ENCODE measurements at regions not wholly inside any gene's neighbourhood (a gene's known extent, or its start where the extent isn't known, plus 50 kb on each side); places are given as distances from the start of the nearest gene placed in this dataset.

DNA sequence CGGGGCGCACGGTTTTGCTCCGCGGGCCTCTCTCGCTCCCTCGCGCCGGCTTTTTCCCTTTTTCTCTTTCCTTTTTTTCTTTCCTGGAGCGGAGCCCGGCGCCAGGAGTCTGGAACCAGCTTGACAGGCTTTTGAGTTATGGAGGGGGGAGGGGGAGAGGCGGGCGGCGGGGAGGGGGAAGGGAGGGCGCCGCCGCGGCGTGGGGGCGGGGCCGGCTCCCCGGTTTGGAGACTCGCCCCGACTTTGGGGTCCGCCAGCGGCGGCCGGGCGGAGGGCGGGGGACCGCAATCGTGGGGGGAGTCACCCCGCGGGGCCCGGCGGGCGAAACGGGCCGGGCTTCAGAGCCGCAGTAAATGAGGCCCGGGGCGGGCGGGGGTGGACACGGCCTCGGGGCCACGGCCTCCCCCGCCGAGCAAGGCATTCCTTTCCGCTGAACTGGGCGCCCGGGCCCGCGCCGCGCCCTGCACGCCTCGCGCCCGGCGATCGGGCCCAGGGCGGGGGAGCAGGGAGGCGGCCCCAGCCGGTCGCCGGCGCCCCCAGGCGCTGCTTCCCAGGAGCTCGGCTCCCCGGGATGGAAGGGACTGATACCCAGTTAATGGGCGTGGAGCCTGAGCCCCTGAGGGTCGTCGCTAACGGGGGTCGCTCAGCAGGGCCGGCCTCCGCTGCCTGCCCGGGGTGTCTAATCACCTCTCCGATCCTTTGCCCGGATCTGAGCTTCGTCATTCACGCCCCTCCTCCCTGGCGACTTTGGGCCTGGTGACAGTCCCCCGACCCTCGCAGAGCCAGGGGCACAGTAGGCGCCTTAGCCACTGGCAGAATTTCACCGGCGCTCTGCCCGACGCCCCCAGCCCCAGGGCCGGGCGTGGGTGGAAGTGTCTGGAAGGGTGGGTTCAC lies 138.1 kb downstream of the C9orf50 start:
- Histone ChIP-seq H3K4me1 (ENCODE audit: insufficient read depth, low read length) (peaks cover 8% of the 10 kb centered on the region), H3K9me3 (ENCODE audit: insufficient read depth, low read depth, low read length) (no peaks in the 10 kb centered on the region), H3K4me3 (ENCODE audit: low read length) (peak overlapping the region; percentile 56; the same call in 1 of the 2 replicates), H3K27ac (ENCODE audit: low read length) (no peak overlapping the region), H3K36me3 (ENCODE audit: insufficient read depth, low read depth, low read length) (no peaks in the 10 kb centered on the region), H3K27me3 (ENCODE audit: insufficient read depth, low read length) (peaks cover 74% of the 10 kb centered on the region), H3K9ac (ENCODE audit: low read depth, low read length) (peak overlapping the region; percentile 5; the same call in 1 of the 2 replicates)

- H3K27me3 ChIP-seq (ENCODE audit: insufficient read depth, low read length): peaks cover 66% of the 10 kb centered on the region
- 0 out of 2 replicates have a peak overlapping the region, but pooled peaks have one; percentile 15 for H3K9ac ChIP-seq (ENCODE audit: low read depth, low read length)
- H3K36me3 ChIP-seq (ENCODE audit: insufficient read depth, low read depth, low read length): no peaks in the 10 kb centered on the region
- H3K4me3 ChIP-seq (ENCODE audit: low read length): peak overlapping the region; percentile 56; the same call in 1 of the 2 replicates
- H3K9me3 ChIP-seq (ENCODE audit: insufficient read depth, low read depth, low read length): no peaks in the 10 kb centered on the region
- no peak overlapping the region for H3K27ac ChIP-seq (ENCODE audit: low read length)
- H3K4me1 ChIP-seq (ENCODE audit: insufficient read depth, low read length): peaks cover 8% of the 10 kb centered on the region; the same call in 1 of the 2 replicates
These were observed 138.9 kb downstream of the C9orf50 start for GRCh38 chr9:129481810-129482511.

GRCh38 chr9:129481424-129481809 lies 139.5 kb downstream of the C9orf50 start:
- Histone ChIP-seq H3K9me3 (ENCODE audit: insufficient read depth, low read depth, low read length) (no peaks in the 10 kb centered on the region), H3K4me1 (ENCODE audit: insufficient read depth, low read length) (peaks cover 8% of the 10 kb centered on the region; the same call in 1 of the 2 replicates), H3K36me3 (ENCODE audit: insufficient read depth, low read depth, low read length) (no peaks in the 10 kb centered on the region), H3K9ac (ENCODE audit: low read depth, low read length) (no peak overlapping the region), H3K27ac (ENCODE audit: low read length) (no peak overlapping the region), H3K4me3 (ENCODE audit: low read length) (no peak overlapping the region), H3K27me3 (ENCODE audit: insufficient read depth, low read length) (peaks cover 61% of the 10 kb centered on the region)

DNA sequence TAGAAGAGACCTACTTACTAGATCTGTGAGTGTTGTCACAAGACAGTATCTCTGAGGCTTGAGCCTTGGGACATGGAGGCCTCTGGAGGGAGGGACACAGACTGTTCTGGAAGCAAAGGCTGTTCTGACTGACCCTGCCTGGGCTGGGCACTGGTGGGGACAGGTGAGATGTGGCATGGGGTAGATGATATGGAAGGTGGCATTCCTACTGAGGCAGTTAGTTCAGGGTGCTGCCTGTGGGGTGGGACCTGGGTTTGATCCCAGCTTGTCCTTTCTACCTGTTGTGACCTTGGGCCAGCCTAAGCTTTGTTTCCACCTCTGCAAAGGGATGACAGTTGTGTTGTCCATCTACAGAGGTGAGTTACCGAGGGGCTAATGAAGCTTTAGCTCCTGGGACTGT lies 140.2 kb downstream of the C9orf50 start:
- H3K9me3 ChIP-seq (ENCODE audit: insufficient read depth, low read depth, low read length): no peaks in the 10 kb centered on the region; the same call in 1 of the 2 replicates
- H3K4me3 ChIP-seq (ENCODE audit: low read length): no peak overlapping the region
- peaks cover 8% of the 10 kb centered on the region; the same call in 1 of the 2 replicates for H3K4me1 ChIP-seq (ENCODE audit: insufficient read depth, low read length)
- no peaks in the 10 kb centered on the region for H3K36me3 ChIP-seq (ENCODE audit: insufficient read depth, low read depth, low read length)
- no peak overlapping the region for H3K27ac ChIP-seq (ENCODE audit: low read length)
- H3K9ac ChIP-seq (ENCODE audit: low read depth, low read length): no peak overlapping the region
- H3K27me3 ChIP-seq (ENCODE audit: insufficient read depth, low read length): peaks cover 54% of the 10 kb centered on the region

- peaks cover 8% of the 10 kb centered on the region; the same call in 1 of the 2 replicates for H3K4me1 ChIP-seq (ENCODE audit: insufficient read depth, low read length)
- H3K9me3 ChIP-seq (ENCODE audit: insufficient read depth, low read depth, low read length): peaks cover 1% of the 10 kb centered on the region
- no peaks in the 10 kb centered on the region for H3K36me3 ChIP-seq (ENCODE audit: insufficient read depth, low read depth, low read length)
- H3K27me3 ChIP-seq (ENCODE audit: insufficient read depth, low read length): peaks cover 49% of the 10 kb centered on the region
- no peak overlapping the region for H3K27ac ChIP-seq (ENCODE audit: low read length)
- H3K9ac ChIP-seq (ENCODE audit: low read depth, low read length): no peak overlapping the region
- no peak overlapping the region for H3K4me3 ChIP-seq (ENCODE audit: low read length)
These were observed 140.7 kb downstream of the C9orf50 start for GRCh38 chr9:129480227-129480626.

DNA sequence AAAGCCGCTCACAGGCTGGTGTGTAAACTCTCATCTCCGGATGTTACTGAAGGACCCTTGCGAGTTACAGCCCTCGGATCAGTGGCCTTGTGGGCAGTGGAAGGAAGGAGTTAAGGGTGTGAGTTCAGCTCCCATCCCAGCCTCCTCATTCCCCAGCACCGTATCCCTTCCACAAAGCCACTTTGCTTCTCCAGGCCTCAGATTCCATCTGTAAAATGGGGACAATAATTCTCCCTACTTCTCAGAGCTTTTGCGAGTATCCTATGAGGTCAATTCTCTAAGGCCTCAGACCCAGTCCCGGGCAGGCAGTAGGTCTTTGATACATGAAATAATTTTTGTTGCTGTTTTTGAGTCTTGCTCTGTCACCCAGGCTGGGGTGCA lies 141.3 kb downstream of the C9orf50 start:
- Histone ChIP-seq H3K9me3 (ENCODE audit: insufficient read depth, low read depth, low read length) (peaks cover 7% of the 10 kb centered on the region), H3K36me3 (ENCODE audit: insufficient read depth, low read depth, low read length) (no peaks in the 10 kb centered on the region), H3K4me3 (ENCODE audit: low read length) (no peak overlapping the region), H3K4me1 (ENCODE audit: insufficient read depth, low read length) (peaks cover 8% of the 10 kb centered on the region; the same call in 1 of the 2 replicates), H3K9ac (ENCODE audit: low read depth, low read length) (no peak overlapping the region), H3K27ac (ENCODE audit: low read length) (no peak overlapping the region), H3K27me3 (ENCODE audit: insufficient read depth, low read length) (peaks cover 43% of the 10 kb centered on the region)

DNA sequence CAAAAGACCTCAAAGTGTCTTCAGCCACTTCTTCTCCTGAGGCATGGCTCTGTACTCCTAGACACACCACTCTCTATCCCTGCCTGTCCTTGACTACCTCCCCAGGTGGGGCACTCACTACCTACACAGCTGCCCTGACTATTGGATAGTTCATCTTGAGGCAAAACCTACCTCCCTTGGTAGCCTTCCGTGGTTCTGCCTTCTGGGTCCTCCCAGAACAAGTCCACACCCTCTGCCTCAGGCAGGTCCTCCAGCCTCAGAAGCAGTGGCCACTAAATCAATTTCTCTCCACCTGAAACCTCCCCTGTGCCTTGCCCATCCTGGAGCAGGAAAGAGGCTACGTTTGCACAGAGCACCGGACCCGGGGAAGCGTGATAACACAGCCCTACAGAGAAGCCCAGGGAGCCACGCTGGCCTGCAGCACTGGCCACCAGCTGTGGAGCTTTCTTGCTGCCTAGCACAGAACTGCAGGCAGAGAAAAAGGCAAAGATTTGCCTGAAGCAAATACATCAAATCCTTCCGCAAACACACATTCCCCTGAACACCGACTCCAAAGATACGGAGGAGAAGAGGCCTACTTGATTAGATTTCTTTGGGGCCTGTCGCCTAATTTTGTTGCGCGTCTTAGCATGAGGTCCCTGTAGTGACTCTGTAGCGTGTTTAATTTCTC lies 141.8 kb downstream of the C9orf50 start:
- H3K27ac ChIP-seq (ENCODE audit: low read length): no peak overlapping the region

GRCh38 chr9:129478461-129478860 lies 142.4 kb downstream of the C9orf50 start:
- Histone ChIP-seq H3K27ac (ENCODE audit: low read length) (no peak overlapping the region), H3K9ac (ENCODE audit: low read depth, low read length) (no peak overlapping the region), H3K4me1 (ENCODE audit: insufficient read depth, low read length) (no peaks in the 10 kb centered on the region; the same call in 1 of the 2 replicates), H3K27me3 (ENCODE audit: insufficient read depth, low read length) (peaks cover 32% of the 10 kb centered on the region), H3K9me3 (ENCODE audit: insufficient read depth, low read depth, low read length) (peaks cover 8% of the 10 kb centered on the region), H3K36me3 (ENCODE audit: insufficient read depth, low read depth, low read length) (no peaks in the 10 kb centered on the region), H3K4me3 (ENCODE audit: low read length) (no peak overlapping the region)

More for the DNA sequence above, 141.8 kb downstream of the C9orf50 start:
- Histone ChIP-seq H3K36me3 (ENCODE audit: insufficient read depth, low read depth, low read length) (no peaks in the 10 kb centered on the region), H3K9ac (ENCODE audit: low read depth, low read length) (no peak overlapping the region), H3K4me3 (ENCODE audit: low read length) (no peak overlapping the region), H3K9me3 (ENCODE audit: insufficient read depth, low read depth, low read length) (peaks cover 8% of the 10 kb centered on the region), H3K27me3 (ENCODE audit: insufficient read depth, low read length) (peaks cover 38% of the 10 kb centered on the region), H3K4me1 (ENCODE audit: insufficient read depth, low read length) (peaks cover 6% of the 10 kb centered on the region; the same call in 1 of the 2 replicates)

GRCh38 chr9:129476821-129477611 lies 143.9 kb downstream of the C9orf50 start:
- Histone ChIP-seq H3K9me3 (ENCODE audit: insufficient read depth, low read depth, low read length) (peaks cover 8% of the 10 kb centered on the region), H3K4me3 (ENCODE audit: low read length) (no peak overlapping the region), H3K36me3 (ENCODE audit: insufficient read depth, low read depth, low read length) (no peaks in the 10 kb centered on the region), H3K9ac (ENCODE audit: low read depth, low read length) (no peak overlapping the region), H3K4me1 (ENCODE audit: insufficient read depth, low read length) (peaks cover 5% of the 10 kb centered on the region; the same call in 1 of the 2 replicates), H3K27me3 (ENCODE audit: insufficient read depth, low read length) (peaks cover 20% of the 10 kb centered on the region), H3K27ac (ENCODE audit: low read length) (no peak overlapping the region)

DNA sequence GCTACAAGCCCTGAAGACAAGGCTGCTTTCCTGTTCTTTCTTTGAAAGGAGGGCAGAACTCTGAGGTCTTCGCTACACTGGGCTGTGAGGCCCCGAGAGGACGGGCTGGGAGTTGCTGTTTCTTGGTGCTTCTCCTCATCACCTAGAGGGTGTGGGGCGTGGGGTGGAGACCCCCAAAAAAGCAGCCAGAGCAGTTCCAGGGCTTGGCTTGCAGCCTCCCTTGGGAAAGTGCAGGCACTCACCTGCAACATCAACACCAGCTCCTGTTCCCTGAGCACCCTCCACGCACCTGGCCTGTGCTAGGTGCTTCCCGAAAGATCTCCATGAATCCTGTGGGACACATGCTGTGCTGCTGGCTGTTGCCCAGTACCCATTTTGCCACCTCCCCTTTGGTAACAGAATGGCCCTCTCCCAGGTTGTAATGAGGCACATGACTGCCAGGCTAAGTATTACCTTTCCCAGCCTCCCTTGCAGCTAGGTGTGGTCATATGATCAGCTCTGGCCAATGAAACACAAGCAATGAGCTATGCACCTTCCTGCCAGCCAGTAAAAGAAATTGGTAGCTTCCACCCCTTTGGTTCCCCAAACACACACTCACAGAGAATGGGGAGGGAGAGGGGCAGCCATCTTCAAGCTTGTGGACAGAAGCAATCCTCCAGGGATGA lies 146.0 kb downstream of the C9orf50 start:
- H3K9me3 ChIP-seq (ENCODE audit: insufficient read depth, low read depth, low read length): peaks cover 8% of the 10 kb centered on the region
- H3K4me3 ChIP-seq (ENCODE audit: low read length): no peak overlapping the region
- H3K4me1 ChIP-seq (ENCODE audit: insufficient read depth, low read length): peaks cover 6% of the 10 kb centered on the region; the same call in 1 of the 2 replicates
- no peaks in the 10 kb centered on the region; the same call in 1 of the 2 replicates for H3K27me3 ChIP-seq (ENCODE audit: insufficient read depth, low read length)
- no peak overlapping the region for H3K27ac ChIP-seq (ENCODE audit: low read length)
- H3K36me3 ChIP-seq (ENCODE audit: insufficient read depth, low read depth, low read length): no peaks in the 10 kb centered on the region
- H3K9ac ChIP-seq (ENCODE audit: low read depth, low read length): no peak overlapping the region
